Activated CD4-positive, alpha-beta T cell treated with anti-CD3 and anti-CD28 coated beads for 48 hours (primary cell): ENCODE measurements at regions not wholly inside any gene's neighbourhood (a gene's known extent, or its start where the extent isn't known, plus 50 kb on each side); places are given as distances from the start of the nearest gene placed in this dataset.
"Not testable (repeated sequence)": the region's sequence is repeated elsewhere in the genome, so short reads cannot be mapped to it uniquely, and the experiment has no call there.

ENCODE experiments used
- DNase-seq: peaks from one replicate; pipeline ENCODE4 v3.0.0-alpha.2; 2020

DNA sequence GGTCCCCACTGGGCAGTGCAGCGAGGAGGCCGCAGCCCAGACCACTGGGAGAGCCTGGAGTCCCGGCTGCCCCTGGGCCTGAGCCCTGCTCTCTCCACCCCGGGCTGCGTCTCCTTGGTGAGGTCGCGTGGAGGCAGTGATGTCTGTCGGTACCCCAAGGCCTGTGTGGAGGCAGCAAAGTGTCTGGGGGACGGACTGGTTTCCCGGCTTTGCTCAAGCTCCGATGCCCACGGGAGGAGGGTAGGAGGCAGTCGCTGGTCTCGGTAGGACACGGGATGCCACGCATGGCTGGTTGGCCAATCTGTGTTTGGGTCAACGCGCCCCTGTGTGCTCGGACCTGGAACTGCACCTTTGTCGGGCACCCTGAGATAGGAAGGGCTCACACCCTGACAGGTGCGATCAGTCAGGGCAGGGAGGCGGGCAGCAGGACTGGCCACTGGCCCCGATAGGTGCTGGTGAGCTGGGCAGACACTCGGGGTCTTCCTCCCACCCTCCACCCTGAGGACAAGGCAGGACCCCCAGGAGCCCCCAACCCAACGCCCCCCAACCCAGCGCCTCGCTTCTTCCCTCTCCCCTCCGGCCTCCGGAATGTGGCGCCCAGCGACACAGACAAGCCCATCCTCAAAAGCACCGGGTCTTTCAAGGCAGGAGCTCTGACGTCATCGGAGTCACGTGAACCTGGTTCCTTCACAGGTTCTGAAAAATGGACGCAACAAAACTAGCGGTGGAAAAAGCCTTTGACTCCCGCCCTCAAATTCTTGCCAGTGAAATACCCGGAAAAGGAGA, 288.6 kb downstream of the NDUFA10 start:
- DNase-seq: no peak

DNA sequence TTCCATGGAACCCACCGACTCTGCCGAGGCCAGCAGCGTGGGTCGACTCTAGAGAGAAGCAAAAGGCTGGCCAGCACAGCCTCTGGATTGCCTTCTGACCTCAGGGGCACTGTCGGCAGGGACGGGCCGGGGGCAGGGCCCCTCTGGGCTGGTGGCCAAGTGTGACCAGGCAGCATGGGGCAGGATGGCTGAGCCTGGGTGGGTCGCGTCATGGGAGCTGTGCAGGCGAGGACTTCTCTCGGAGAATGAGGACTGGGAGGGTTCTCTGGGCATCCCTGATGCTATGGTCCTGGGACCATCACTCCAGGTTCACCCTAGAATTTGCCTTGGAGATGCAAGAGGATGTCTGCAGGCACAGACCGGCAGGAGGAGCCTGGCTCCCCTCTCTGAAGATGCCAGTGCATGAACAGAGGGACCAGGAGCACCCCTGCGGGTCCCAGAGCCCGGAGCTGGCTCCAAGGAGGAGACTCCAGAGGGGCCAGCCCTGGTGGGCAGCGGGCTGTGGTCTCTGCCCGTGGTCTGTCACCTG, 289.2 kb downstream of the NDUFA10 start:
- DNase-seq: no peak

DNA sequence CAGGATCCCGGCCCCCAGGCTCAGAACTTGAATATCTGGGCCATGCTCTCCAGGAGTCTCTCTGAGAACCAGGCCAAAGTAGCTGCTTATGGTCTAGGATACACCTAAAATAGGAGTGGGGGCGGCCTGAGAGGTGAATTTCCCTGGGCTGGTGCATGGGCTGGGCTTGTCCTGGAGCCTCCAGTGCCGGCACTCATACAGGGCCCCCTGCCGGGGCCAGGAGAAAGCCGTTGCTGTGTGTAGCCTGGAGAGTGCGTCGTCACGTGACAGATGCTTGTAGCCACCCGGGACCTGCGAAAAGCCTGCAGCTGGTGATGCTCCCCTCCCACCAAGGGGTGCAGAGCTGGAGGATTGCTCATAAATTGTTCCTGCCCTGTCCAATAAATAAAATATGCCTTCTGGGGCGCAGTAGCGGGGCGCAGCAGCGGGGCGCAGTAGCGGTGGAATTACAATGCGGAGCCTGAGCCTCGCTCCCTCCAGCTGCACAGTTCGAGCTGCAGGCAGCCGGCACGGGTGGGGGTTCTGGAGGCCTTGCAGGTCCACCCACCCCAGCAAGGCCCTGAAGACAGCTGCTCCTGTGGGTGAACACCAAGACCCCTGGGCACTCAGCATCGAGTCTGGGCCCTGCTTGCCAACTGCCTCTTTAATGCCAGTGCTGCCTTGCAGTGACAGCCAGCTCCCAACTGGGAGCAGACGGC, 289.9 kb downstream of the NDUFA10 start:
- DNase-seq: no peak

DNA sequence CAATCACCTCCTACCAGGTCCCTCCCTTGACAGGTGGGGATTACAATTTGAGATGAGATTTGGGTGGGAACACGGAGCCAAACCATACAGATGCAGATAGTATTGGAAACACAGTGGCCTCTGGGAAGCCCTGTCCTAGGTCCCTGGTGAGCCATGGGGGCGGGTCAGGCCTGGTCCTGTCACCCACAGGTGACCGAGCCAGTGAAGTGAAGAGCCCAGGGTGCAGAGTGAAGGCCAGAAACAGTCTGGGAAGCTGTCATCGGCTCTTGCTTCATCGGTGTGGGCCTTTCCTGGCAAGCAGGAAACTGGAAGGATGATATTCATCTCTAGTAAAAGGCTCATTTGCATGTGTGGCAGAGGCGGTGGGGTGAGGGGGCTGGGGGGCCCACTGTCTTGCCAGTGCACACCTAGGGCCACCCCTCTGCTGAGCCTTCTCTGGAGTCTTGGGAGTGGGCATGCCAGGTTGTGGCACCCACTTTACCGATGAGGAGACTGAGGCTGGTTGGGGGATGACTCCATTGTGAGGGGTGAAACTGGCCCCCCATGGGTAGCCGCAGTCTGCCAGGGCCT, 290.6 kb downstream of the NDUFA10 start:
- DNase-seq: no peak

GRCh38 chr2:239732666-239733010, 292.5 kb downstream of the NDUFA10 start:
- no peak for DNase-seq

DNA sequence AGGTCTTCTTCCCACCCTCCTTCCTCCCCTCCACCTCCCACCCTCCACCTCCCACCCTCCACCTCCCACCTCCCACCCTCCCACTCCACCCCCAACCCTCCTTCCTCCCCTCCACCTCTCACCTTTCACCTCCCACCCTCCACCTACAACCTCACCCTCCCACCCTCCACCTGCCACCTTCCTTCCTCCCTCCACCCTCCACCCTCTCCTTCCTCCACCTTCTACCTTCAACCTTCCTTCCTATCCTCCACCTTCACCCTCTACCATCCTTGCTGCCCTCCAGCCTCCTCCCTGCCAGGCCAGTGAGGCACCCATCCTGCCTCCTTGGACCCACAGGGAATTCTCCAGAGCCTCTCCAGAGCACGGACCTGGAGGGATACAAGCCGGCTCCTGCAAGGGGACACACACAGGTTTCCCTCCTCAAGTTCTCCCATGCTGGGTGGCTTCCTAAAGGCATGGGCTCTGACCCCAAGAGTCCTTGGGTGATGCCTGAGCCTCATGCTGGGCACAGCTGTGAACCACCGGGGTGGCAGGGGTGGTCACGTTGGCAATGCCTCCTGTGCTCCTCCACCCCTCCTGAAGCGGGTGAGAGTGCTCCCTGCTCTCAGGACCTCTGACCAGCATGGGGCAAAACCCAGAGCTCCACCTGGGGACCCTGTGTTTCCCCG, 293.0 kb downstream of the NDUFA10 start:
- no peak for DNase-seq

DNA sequence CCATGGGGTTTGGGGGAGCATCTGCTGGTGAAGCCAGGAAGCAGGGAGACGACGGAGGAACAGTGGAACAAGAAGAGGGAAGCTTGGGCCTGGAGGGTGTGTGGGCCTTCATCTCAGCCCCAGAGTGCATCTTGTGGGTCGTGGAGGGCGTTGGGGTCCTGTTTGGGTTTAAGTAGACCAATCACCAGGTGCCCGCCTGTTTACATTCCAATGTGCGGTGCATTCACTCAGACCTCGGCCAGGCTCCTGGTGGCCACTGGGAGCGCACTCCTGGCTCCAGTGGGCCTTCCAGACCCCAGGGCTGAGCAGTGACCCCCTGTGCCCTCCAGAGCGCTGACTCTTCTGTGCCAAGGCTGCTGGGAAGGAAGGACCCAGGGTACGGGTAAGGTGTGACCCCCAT, 293.7 kb downstream of the NDUFA10 start:
- no peak for DNase-seq

- no peak for DNase-seq
These were observed 294.2 kb downstream of the NDUFA10 start for GRCh38 chr2:239730897-239731296.

DNA sequence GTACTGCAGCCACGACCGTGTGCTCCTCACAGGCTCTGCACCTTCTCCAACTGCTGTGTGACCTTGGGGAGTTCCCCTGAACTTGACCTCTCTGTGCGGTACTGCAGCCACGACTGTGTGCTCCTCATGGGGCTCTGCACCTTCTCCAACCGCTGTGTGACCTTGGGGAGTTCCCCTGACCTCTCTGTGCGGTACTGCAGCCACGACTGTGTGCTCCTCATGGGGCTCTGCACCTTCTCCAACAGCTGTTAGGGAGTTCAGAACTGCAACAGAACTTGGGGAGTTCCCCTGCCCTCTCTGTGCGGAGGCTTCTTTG, 294.6 kb downstream of the NDUFA10 start:
- not testable (repeated sequence) for DNase-seq

DNA sequence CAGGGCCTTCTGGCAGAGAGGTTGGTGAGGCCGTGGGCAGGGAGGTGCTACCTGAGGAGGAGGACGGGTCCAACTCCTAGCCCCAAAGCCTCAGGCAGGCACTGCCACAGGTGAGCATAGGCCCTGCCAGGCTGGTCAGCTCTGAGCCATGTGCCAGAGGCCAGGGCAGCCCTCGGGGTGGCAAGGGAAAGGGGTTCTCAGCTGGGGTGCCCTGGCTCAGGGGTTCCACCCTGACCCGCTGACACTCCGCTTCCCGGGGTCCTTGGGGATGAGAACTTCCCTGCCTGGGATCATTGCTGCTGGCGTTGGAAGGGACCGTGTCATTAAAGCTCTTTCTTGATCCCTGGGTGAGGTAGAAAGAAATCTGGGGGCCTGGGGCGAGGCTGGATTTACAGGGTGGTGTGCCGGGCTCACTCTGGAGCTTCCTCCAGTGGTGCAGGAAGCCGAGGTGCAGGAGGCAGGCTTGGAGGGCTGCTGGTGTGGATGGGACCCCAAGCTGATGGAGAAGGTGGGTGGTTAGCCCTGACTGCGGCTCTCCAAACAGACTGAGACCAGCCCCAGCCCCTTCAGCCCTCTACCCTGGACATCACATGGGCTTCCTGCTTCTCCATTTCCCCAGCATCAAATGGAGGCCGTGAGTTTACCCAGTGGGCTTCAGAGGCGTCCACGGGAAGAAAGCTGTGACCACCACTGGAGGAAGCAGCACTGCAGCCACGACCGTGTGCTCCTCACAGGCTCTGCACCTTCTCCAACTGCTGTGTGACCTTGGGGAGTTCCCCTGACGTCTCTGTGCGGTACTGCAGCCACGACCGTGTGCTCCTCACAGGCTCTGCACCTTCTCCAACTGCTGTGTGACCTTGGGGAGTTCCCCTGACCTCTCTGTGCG, 295.2 kb downstream of the NDUFA10 start:
- no peak for DNase-seq

DNA sequence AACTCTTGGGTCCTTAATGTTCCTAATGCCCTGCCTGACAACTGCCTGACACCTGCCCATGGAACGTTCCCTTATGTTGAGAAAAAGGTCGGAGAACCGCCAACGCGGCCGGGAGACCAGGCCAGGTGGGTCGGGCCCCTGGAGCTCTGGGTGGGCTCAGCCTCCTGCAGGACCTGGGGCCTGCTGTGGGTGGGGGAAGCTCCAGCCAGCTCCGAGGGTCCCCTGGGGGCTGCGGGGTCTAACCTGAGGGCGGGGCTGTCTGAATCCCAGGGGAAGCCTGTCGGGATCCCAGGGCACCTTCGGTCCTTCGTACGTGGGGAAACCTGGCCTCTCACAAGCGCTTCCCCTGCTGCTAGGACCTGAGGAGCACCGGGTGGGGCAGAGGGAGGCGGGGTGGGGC, 296.0 kb downstream of the NDUFA10 start:
- DNase-seq: no peak

GRCh38 chr2:239728751-239729150, 296.4 kb downstream of the NDUFA10 start:
- DNase-seq: no peak

DNA sequence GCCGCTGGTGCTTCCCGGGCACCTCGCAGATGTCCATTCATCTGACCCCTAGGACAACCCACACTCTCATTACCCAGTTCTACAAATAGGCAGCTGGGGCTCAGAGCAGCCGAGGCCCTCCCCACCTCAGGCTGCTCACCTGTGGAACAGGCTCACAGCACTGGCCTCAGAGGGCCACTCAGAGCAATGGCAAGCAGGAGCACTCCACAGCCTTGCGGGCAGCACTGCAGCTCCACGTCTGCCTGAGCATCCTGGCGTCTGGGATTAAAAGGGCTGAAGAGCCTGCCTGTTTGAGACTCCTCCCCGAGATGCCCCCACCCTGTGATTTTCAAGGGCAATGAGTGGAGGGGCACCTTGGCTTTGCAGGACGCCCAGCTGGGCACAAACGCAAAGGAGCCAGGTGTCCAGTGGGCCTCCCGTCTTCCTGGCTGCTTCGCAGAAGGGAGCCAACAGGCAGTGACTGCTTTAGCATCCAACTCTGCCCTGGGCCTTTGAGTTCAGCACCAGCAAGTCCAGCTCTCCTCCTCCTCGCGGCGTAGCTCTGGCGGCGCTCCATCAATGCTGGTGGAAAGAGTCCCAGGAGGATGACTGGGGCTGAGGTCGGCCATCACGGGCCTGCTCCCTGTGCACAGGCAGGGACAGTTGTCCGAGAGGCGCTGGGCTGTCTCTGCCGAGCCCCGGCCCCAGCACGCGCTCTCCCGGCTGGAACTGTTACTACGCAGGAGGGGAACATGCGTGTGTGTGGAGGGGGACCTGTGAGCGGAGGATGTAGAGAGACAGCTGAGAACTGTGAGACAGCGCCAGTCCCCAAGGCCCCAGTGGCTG, 297.2 kb downstream of the NDUFA10 start:
- DNase-seq: no peak

GRCh38 chr2:239727182-239727775, 297.9 kb downstream of the NDUFA10 start:
- DNase-seq: no peak

DNA sequence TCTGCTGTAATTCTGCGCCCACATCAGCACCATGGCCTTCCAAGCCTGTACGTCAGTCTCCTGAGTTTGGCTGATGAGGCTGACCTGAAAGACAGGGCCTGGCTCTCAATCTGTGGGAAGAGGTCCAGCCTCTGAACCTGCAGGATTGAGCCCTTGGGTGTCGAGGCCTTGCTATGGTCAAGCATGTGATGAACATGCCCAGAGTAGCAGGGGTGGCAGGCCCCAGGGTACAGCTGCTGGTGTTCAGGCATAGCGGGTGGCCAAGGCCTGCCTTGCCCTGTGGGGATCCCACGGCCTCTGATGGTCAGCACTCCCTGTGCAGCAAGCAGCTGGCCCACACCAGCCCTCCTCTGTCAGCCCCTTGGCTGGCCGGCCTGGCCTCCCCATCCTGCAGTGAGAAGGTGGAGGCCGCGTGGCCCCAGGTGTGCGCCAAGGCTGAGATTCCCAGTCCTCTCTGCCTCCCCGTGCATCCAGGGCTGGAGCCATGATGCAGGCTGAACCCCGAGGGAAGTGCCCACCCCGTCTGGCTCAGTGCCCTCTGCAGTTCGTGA, 298.4 kb downstream of the NDUFA10 start:
- DNase-seq: no peak

- no peak for DNase-seq
These were observed 299.0 kb downstream of the NDUFA10 start for GRCh38 chr2:239726091-239726591.

DNA sequence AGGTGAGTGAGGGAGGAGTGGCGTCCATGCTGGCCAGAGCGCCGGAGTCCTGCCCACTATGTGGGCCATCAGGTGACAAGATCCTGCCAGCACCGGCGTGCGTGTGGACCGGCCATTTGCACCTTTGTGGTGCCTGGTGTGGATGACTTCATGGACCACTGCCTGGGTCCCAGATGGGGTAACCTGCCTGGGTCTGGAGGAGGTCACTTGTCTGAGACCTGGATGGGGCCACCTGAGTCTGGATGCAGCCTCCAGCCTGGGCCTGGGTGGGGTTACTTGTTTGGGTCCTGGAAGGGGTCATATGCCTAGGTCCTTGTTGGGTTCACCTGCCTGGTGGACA, 299.6 kb downstream of the NDUFA10 start:
- DNase-seq: no peak

DNA sequence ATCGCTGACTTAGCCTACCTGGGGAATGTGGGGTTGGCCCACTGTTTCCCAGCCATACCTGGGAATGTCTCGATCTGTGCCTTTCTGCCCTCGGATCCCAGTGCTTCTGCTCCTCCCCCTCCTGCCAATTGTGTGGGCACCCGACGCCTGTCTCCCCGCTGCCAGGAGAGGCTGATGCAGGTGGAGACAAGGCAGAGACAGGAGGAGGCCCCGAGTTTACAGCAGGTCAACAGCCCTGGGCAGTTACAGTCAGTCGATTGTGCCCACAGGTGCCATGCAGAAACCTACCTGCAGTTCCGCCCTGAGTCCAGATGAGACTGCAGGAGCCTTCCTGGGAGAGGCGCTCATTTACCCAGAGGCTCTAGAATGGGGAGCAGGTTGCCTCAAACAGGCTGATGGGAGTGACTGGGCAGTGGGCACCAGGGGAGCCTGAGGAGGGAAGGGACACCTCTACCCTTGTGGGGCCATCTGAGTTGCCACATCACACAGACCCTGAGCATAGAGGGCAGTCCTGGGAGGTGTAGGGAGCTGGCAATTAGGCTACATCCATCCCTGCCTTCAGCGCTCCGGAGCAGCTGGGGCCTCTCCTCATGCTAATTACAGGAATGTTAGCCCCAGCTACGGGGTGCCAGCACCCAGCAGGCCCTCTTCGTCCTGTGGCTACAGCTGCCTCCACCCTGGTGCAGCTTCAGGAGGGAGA, 300.1 kb downstream of the NDUFA10 start:
- DNase-seq: no peak

DNA sequence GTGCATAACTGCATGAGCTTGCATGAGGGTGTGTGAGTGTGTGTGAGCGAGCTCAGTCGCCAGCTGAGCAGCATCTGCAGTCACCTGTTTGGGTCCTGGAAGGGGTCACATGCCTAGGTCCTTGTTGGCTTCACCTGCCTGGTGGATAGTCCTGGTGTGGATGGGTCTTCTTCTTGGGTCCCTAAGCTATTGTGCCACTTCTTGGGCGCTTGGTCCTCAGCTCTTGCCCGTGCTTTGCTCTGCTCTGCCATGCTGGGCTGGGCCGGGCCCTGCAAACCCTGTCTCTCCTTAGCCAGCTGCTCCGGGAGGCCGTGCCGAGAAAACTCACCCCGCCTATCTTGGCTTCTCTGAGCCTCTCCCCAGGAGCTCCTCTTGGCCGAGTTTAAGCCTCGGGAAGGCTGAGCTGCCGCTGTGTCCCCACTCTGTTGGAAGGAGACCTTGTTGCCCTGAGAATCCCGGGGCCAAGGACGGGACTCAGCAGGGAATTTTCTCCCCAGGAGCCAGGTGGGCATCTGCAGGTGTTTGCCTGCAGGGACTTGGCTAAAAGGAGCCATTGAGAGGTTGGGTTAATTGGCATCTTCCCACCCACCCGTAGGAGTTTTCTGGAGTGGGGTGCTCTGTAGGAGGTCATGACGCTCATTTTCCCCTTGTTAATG, 300.8 kb downstream of the NDUFA10 start:
- DNase-seq: no peak
